HL-60 (cell line): ENCODE measurements at regions not wholly inside any gene's neighbourhood (a gene's known extent, or its start where the extent isn't known, plus 50 kb on each side); places are given as distances from the start of the nearest gene placed in this dataset.

Experiments used
- CTCF ChIP-seq: IDR thresholded peaks from one replicate; pipeline ENCODE4 v1.5.1; 2011; ENCODE audit warnings: low read length, control low read depth, inconsistent platforms; ENCODE audit not compliant: insufficient read depth
- POLR2AphosphoS5 ChIP-seq: IDR thresholded peaks from 2 replicates; pipeline ENCODE4 v1.6.1; 2012; ENCODE audit warnings: low read depth
- REST ChIP-seq: IDR thresholded peaks from 2 replicates; pipeline ENCODE4 v1.6.1; 2012; ENCODE audit warnings: low read depth; ENCODE audit not compliant: insufficient replicate concordance

- no peak for TF ChIP-seq CTCF
- TF ChIP-seq REST: no peak
- no peak for TF ChIP-seq POLR2AphosphoS5
Measured at GRCh38 chr13:107790397-107790796, 424.9 kb downstream of the LIG4 start.
